ENCODE measurements at regions not wholly inside any gene's neighbourhood (a gene's known extent, or its start where the extent isn't known, plus 50 kb on each side); places are given as distances from the start of the nearest gene placed in this dataset.

DNA sequence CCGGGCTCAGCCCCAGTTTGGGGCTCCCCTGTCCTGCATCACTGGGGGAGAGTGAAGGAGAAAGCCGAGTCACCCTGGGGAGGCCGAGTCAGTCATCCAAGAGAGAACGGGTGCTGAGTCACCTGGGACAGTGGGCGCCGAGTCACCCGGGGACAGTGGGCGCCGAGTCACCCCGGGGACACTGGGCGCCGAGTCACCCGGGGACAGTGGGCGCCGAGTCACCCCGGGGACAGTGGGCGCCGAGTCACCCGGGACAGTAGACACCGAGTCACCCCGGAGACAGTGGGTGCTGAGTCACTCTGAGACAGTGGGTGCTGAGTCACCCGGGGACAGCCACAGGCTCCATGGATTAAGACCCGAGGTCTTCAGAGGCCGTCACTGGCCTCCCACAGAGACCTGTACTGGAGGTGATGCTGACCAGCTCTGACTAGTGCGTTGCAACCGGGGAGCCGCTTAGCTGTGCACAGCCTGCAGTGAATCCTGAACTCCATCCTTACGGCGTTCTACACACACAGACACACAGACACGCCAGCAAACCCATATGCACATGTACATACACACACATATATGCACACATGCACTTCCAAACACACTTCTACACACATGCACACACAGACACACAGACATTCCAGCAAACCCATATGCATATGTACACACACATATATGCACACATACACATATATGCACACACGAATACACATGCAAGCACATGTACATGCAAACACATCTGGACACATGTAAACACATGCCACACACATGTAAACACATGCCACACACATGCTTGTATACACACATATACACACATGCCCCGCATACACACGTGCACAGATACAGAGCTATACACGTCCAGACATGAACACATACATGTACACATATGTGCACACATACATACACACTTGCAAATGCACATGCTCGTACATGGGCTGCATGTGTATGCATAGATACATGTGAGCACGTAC lies 64.9 kb upstream of the GALNT9 start:
- H3K27me3 ChIP-seq (ENCODE audit: control insufficient read depth, insufficient read depth, low read length): peaks cover 32% of the 10 kb centered on the region
- no peak overlapping the region for H3K4me3 ChIP-seq (ENCODE audit: low read depth, low read length)
- DNase-seq (ENCODE audit: low read depth): no peak
- no peaks in the 10 kb centered on the region for H3K36me3 ChIP-seq (ENCODE audit: control insufficient read depth, insufficient read depth, low read length)
- TF ChIP-seq, protein P1, sequence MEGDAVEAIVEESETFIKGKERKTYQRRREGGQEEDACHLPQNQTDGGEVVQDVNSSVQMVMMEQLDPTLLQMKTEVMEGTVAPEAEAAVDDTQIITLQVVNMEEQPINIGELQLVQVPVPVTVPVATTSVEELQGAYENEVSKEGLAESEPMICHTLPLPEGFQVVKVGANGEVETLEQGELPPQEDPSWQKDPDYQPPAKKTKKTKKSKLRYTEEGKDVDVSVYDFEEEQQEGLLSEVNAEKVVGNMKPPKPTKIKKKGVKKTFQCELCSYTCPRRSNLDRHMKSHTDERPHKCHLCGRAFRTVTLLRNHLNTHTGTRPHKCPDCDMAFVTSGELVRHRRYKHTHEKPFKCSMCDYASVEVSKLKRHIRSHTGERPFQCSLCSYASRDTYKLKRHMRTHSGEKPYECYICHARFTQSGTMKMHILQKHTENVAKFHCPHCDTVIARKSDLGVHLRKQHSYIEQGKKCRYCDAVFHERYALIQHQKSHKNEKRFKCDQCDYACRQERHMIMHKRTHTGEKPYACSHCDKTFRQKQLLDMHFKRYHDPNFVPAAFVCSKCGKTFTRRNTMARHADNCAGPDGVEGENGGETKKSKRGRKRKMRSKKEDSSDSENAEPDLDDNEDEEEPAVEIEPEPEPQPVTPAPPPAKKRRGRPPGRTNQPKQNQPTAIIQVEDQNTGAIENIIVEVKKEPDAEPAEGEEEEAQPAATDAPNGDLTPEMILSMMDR (IDR thresholded peaks at IDR 0.05; ENCODE audit: insufficient read depth, low read length, poor library complexity, severe bottlenecking): no peak

DNA sequence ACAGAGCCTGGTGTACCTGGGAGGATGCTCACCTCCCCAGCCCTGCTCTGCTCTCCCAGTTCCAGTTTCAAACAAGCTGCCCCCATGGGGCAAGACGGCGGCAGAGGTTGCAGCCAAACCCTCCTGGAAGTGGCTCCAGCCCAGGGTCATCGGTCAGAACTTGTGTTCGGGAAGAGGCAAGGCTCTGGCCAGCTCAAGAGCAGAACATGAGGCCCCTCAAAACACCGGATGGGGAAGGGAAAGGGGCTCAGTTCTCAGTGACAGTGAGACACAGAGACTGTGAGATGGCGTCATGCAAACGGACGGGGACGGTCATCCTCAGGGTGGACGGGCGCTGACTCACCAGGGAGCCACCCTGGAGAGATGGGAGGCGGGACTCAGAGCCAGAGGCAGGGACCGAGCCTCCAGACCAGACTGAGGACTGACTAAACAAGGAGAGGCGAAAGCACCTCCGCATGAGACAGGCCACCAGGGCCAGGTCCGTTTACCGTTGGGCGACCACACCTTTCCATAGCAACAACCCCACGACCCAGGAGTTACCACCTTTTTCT lies 63.9 kb upstream of the GALNT9 start:
- no peak for DNase-seq (ENCODE audit: low read depth)
- TF ChIP-seq, protein P1 (IDR thresholded peaks at IDR 0.05; ENCODE audit: insufficient read depth, low read length, poor library complexity, severe bottlenecking): no peak
- Histone ChIP-seq H3K27me3 (ENCODE audit: control insufficient read depth, insufficient read depth, low read length) (peaks cover 34% of the 10 kb centered on the region), H3K4me3 (ENCODE audit: low read depth, low read length) (no peak overlapping the region), H3K36me3 (ENCODE audit: control insufficient read depth, insufficient read depth, low read length) (no peaks in the 10 kb centered on the region)

DNA sequence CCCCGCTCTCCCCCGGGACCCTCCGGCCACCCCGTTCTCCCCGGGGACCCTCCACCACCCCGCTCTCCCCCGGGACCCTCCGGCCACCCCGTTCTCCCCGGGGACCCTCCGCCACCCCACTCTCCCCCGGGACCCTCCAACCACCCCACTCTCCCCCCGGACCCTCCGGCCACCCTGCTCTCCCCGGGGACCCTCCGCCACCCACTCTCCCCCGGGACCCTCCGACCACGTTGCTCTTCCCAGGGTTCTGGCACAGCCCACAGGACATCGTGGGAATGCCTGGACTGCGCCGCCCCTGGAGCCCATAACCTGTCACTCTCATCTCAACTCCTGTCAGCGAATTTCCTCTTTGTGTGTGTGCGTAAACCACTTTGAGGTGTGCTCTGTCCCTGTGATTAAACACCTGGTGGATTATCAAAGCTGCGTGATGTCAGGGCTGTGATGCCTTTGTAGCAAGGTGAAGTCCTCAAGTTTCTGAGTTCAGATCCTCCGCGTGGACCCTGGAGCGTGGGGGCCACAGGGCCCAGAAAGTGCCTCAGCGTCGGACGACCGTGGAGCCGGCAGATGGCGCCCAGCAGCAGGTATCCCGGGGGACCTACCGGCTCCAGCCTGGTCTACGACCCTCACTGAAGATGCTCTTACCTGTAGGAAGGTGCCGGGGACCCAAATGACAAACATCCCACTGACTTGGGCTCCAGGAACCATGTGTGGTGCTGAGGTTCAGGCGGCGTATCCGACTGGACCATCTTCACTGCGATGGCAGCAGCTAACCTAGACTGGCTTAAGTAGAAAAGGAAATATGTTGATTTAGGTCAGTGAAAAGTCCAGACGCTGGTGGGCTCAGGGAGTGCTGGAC lies 63.2 kb upstream of the GALNT9 start:
- TF ChIP-seq, protein P1 (IDR thresholded peaks at IDR 0.05; ENCODE audit: insufficient read depth, low read length, poor library complexity, severe bottlenecking): no peak
- Histone ChIP-seq H3K27me3 (ENCODE audit: control insufficient read depth, insufficient read depth, low read length) (peaks cover 32% of the 10 kb centered on the region), H3K4me3 (ENCODE audit: low read depth, low read length) (no peak overlapping the region), H3K36me3 (ENCODE audit: control insufficient read depth, insufficient read depth, low read length) (no peaks in the 10 kb centered on the region)
- no peak for DNase-seq (ENCODE audit: low read depth)

DNA sequence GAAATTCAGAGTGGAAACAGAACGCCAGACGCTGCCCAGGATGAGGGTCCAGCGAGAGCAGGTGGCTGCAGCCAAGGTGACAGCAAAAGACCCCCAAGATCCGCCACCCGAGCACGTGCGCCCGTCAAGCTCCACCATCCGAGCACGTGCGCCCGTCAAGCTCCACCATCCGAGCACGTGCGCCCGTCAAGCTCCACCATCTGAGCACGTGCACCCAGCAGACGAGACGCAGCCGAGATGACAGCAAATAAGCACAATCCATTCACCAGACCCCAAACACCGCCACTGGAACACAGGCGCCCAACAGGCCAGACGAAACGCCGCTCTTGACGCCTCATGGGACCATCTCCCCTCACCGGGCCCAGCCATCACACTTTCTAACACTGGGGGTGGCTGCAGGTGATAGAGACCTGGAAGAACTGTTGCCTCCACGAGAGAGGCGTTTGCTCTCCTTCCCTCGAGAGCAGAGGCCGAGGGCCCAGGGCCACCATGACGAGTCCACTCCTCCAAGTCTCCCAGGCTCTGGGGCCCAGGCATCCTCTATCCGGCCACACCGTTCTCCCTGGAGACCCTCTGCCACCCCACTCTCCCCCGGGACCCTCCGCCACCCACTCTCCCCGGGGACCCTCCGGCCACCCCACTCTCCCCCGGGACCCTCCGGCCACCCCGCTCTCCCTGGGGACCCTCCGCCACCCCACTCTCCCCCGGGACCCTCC lies 62.1 kb upstream of the GALNT9 start:
- Histone ChIP-seq H3K36me3 (ENCODE audit: control insufficient read depth, insufficient read depth, low read length) (no peaks in the 10 kb centered on the region), H3K4me3 (ENCODE audit: low read depth, low read length) (no peak overlapping the region), H3K27me3 (ENCODE audit: control insufficient read depth, insufficient read depth, low read length) (peaks cover 32% of the 10 kb centered on the region)
- TF ChIP-seq, protein P1 (IDR thresholded peaks at IDR 0.05; ENCODE audit: insufficient read depth, low read length, poor library complexity, severe bottlenecking): no peak
- DNase-seq (ENCODE audit: low read depth): no peak

DNA sequence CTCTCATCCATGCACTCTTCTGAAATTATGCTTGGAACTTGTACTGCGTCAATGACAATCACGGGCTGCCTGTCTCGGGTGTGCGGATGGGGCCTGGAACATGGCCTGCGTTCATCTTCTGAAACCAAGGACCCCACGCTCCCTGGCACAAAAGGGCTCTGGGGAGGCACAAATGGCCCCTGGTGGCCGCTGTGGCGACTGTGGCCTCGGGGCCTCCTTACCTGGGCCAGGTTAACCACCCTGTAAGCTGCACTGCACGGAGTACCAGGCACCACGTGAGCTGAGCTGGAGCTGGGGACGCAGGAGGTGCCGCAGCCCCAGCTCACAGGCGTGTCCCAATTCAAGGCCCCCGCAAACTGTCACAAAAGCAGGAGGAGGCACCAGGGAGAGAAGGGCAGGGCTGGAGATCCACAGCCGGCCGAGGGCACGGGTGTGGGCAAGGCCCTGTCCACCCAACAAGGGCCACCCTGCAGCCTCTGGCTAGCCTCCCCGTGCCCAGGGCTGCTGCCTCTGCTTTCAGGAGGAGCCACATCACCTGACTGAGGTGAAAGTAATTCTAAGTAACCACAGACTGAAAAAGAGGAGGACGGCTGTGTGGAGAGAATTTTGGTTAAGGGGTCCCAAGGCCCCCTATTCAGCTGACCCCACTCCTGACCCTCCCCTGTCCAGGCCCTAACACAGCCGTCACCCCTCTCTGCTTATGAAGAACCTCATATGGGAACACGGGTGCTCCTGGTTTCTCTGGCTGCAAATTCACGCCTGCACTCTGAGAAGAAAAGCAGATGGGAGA lies 61.1 kb upstream of the GALNT9 start:
- H3K27me3 ChIP-seq (ENCODE audit: control insufficient read depth, insufficient read depth, low read length): peaks cover 34% of the 10 kb centered on the region
- H3K4me3 ChIP-seq (ENCODE audit: low read depth, low read length): no peak overlapping the region
- TF ChIP-seq, protein P1 (IDR thresholded peaks at IDR 0.05; ENCODE audit: insufficient read depth, low read length, poor library complexity, severe bottlenecking): no peak
- no peak for DNase-seq (ENCODE audit: low read depth)
- H3K36me3 ChIP-seq (ENCODE audit: control insufficient read depth, insufficient read depth, low read length): no peaks in the 10 kb centered on the region

All from kidney epithelial cell (primary cell).